Sigmoid colon (tissue), 4 donors: ENCODE measurements at regions not wholly inside any gene's neighbourhood (a gene's known extent, or its start where the extent isn't known, plus 50 kb on each side); places are given as distances from the start of the nearest gene placed in this dataset.

Experiments
- CTCF ChIP-seq, 4 experiments: fragments of 450-650 bp in 3 of 4; fragments of 200-600 bp in 1 of 4; IDR thresholded peaks; one replicate each; pipeline ENCODE4 v1.5.1; 2016 to 2019; ENCODE audit warnings: antibody characterized with exemption in 4 of 4, mild to moderate bottlenecking in 3 of 4, moderate library complexity in 2 of 4
- EP300 ChIP-seq, 4 donors: sonication (generic); formaldehyde crosslinking; IDR thresholded peaks; one replicate each; pipeline ENCODE4 v1.6.1; 2017; ENCODE audit warnings: antibody characterized with exemption in 4 of 4

- TF ChIP-seq CTCF (IDR thresholded peaks at IDR 0.05) (no peak), EP300 (IDR thresholded peaks at IDR 0.05) (no peak)
Observed at GRCh38 chr5:17838469-17838868, 204.2 kb downstream of the TAF11L14 start.
